ENCODE measurements at regions not wholly inside any gene's neighbourhood (a gene's known extent, or its start where the extent isn't known, plus 50 kb on each side); places are given as distances from the start of the nearest gene placed in this dataset.
A peak's percentile ranks its signal among the peaks of the same experiment; 100 is the strongest.
"Not testable (repeated sequence)": the region's sequence is repeated elsewhere in the genome, so short reads cannot be mapped to it uniquely, and the experiment has no call there.

DNA sequence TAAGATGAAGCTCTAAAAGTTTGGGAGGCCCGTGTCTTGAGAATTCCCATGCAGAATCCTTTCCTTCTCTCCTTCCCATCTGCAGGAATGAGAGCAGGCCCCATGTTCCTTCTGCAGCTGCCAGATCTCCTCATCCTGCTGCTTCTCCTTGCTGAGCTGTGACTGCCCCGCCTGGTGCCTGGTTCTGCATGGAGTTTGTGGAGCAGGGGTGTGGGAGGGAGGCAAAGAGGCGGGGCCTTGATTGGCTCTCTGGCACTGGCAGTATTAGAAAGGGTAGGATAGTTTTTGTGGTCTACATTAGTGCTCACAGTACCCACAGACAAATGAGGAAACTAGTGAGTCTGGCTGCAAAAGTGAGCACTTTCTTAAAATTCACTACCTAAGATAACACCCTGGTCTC is 91.1 kb upstream of the CLPB start:
- H3K27ac ChIP-seq (ENCODE audit: low read depth in 1 of 3, low read length in 2 of 3): no peak overlapping the region
- H3K9me3 ChIP-seq (ENCODE audit: control insufficient read depth in 2 of 2, insufficient read depth in 1 of 2, low read depth in 1 of 2, low read length in 1 of 2): no peaks in the 10 kb centered on the region
- no peaks in the 10 kb centered on the region for H3K36me3 ChIP-seq (ENCODE audit: control insufficient read depth in 3 of 3, insufficient read depth in 2 of 3, low read depth in 1 of 3, low read length in 3 of 3)
- WGBS, 3 donors: 63 to 69% (median 67%) methylated on average over 3 of the region's 3 CpGs
- no peaks in the 10 kb centered on the region for H3K4me1 ChIP-seq (ENCODE audit: control insufficient read depth in 3 of 3, insufficient read depth in 2 of 3, low read depth in 1 of 3, low read length in 2 of 3)
- no peaks in the 10 kb centered on the region for H3K27me3 ChIP-seq (ENCODE audit: control insufficient read depth in 3 of 3, insufficient read depth in 3 of 3, low read length in 3 of 3)
- FAIRE-seq: no peak
- no peak for DNase-seq
- H3K4me3 ChIP-seq (ENCODE audit: low read depth in 1 of 3, low read length in 3 of 3): no peak overlapping the region

DNA sequence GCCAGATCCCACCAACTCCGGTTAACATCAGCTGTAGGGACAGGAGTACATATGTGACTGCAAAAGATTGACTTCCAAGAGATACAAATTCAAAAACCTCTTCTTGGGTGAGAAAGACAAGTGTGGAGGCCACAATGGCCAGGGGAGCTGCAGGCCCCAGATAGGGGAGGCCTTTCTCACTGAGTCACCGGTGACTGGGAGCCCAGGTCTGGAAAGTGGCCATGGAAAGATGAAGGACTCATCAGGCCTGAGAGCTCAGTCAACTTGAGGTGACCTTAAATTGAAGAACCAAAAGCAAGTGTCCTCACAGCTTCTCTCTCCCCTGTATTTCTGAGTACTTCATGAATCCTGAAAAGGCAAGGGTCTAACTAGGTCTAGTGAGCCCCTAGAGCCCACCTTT is 90.4 kb upstream of the CLPB start:
- DNase-seq (no peak), FAIRE-seq (no peak)
- Histone ChIP-seq H3K4me1 (ENCODE audit: control insufficient read depth in 3 of 3, insufficient read depth in 2 of 3, low read depth in 1 of 3, low read length in 2 of 3) (peaks cover 0 to under 1% (median 0%) of the 10 kb centered on the region in 3 donors), H3K4me3 (ENCODE audit: low read depth in 1 of 3, low read length in 3 of 3) (no peak overlapping the region), H3K27me3 (ENCODE audit: control insufficient read depth in 3 of 3, insufficient read depth in 3 of 3, low read length in 3 of 3) (no peaks in the 10 kb centered on the region), H3K9me3 (ENCODE audit: control insufficient read depth in 2 of 2, insufficient read depth in 1 of 2, low read depth in 1 of 2, low read length in 1 of 2) (no peaks in the 10 kb centered on the region), H3K27ac (ENCODE audit: low read depth in 1 of 3, low read length in 2 of 3) (no peak overlapping the region), H3K36me3 (ENCODE audit: control insufficient read depth in 3 of 3, insufficient read depth in 2 of 3, low read depth in 1 of 3, low read length in 3 of 3) (no peaks in the 10 kb centered on the region)
- WGBS, 3 donors: 87 to 92% (median 90%) methylated on average over 2 of the region's 2 CpGs

DNA sequence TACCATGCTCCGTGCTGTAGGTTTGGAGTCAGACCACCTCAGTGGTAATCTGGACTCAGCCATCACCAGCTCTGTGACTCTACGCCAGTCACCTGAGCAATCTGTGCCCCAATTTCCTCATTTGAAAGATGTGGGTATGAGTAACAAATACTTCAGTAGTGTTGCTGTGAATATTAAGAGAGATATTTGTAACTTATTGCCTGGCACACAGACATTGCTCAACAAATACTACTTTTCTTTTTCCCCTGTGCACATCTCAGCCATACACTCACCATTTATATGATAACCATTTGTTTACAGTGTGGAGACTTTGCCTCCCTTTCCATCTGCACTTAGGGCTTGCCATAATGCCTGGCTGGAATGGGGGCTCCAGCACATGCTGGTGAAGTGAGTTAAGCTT is 89.7 kb upstream of the CLPB start:
- H3K9me3 ChIP-seq (ENCODE audit: control insufficient read depth in 2 of 2, insufficient read depth in 1 of 2, low read depth in 1 of 2, low read length in 1 of 2): no peaks in the 10 kb centered on the region
- H3K36me3 ChIP-seq (ENCODE audit: control insufficient read depth in 3 of 3, insufficient read depth in 2 of 3, low read depth in 1 of 3, low read length in 3 of 3): no peaks in the 10 kb centered on the region
- no peak overlapping the region for H3K27ac ChIP-seq (ENCODE audit: low read depth in 1 of 3, low read length in 2 of 3)
- FAIRE-seq: no peak
- WGBS, 3 donors: 91 to 98% (median 94%) methylated on average over 2 of the region's 2 CpGs
- no peak overlapping the region for H3K4me3 ChIP-seq (ENCODE audit: low read depth in 1 of 3, low read length in 3 of 3)
- DNase-seq: no peak
- no peaks in the 10 kb centered on the region for H3K27me3 ChIP-seq (ENCODE audit: control insufficient read depth in 3 of 3, insufficient read depth in 3 of 3, low read length in 3 of 3)
- peaks cover 0 to 3% (median 0%) of the 10 kb centered on the region in 3 donors for H3K4me1 ChIP-seq (ENCODE audit: control insufficient read depth in 3 of 3, insufficient read depth in 2 of 3, low read depth in 1 of 3, low read length in 2 of 3)

DNA sequence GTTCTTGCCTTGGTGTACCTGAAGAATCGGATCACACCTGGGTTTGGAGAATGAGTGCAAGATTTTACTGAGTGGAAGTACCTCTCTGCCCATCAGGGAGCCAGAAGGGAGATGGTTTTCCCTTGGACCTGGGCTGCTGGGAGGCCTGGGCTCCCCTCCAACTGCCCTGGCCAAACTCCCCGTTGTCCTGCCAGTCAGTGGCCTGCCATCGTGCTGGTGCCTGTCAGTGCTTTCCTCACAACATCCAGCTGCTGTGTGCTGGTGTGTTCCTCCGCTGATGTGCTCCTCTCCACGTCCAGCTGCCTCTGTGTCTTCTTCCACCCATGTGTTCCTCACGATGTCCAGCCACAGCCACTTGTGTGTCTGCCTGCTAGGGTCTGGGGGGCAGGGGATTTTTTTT is 87.9 kb upstream of the CLPB start:
- Histone ChIP-seq H3K27ac (ENCODE audit: low read depth in 1 of 3, low read length in 2 of 3) (no peak overlapping the region), H3K4me1 (ENCODE audit: control insufficient read depth in 3 of 3, insufficient read depth in 2 of 3, low read depth in 1 of 3, low read length in 2 of 3) (peaks cover 0 to 3% (median 0%) of the 10 kb centered on the region in 3 donors), H3K27me3 (ENCODE audit: control insufficient read depth in 3 of 3, insufficient read depth in 3 of 3, low read length in 3 of 3) (no peaks in the 10 kb centered on the region), H3K9me3 (ENCODE audit: control insufficient read depth in 2 of 2, insufficient read depth in 1 of 2, low read depth in 1 of 2, low read length in 1 of 2) (no peaks in the 10 kb centered on the region), H3K4me3 (ENCODE audit: low read depth in 1 of 3, low read length in 3 of 3) (no peak overlapping the region), H3K36me3 (ENCODE audit: control insufficient read depth in 3 of 3, insufficient read depth in 2 of 3, low read depth in 1 of 3, low read length in 3 of 3) (no peaks in the 10 kb centered on the region)
- FAIRE-seq (no peak), DNase-seq (no peak)
- 73 to 78% (median 74%) methylated on average over 6 of the region's 6 CpGs for WGBS, 3 donors

DNA sequence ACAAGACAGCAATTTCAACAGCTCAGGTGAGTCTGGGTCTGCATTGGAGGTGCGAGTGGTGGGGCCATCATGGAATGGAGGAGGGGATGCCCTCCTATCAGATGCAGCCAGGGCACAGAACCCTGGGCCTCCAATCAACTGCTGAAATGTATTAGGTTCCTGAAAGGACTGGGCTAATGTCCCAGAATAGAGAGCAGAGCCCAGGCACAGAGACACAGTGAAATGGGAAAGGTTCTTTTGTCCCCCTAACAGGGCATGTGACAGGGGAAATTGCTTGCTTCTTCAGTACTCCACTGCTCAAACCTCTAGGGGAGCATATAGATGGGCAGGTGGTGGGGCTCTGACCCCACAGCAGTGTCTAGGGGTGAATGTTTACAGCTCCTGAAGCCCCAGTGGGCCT is 87.3 kb upstream of the CLPB start:
- Histone ChIP-seq H3K27me3 (ENCODE audit: control insufficient read depth in 3 of 3, insufficient read depth in 3 of 3, low read length in 3 of 3) (no peaks in the 10 kb centered on the region), H3K9me3 (ENCODE audit: control insufficient read depth in 2 of 2, insufficient read depth in 1 of 2, low read depth in 1 of 2, low read length in 1 of 2) (no peaks in the 10 kb centered on the region), H3K27ac (ENCODE audit: low read depth in 1 of 3, low read length in 2 of 3) (no peak overlapping the region), H3K36me3 (ENCODE audit: control insufficient read depth in 3 of 3, insufficient read depth in 2 of 3, low read depth in 1 of 3, low read length in 3 of 3) (no peaks in the 10 kb centered on the region), H3K4me3 (ENCODE audit: low read depth in 1 of 3, low read length in 3 of 3) (no peak overlapping the region), H3K4me1 (ENCODE audit: control insufficient read depth in 3 of 3, insufficient read depth in 2 of 3, low read depth in 1 of 3, low read length in 2 of 3) (peaks cover 0 to 3% (median 0%) of the 10 kb centered on the region in 3 donors)
- no peak for FAIRE-seq
- WGBS, 3 donors: 92 to 97% (median 95%) methylated on average over 1 of the region's 1 CpG
- DNase-seq: no peak

DNA sequence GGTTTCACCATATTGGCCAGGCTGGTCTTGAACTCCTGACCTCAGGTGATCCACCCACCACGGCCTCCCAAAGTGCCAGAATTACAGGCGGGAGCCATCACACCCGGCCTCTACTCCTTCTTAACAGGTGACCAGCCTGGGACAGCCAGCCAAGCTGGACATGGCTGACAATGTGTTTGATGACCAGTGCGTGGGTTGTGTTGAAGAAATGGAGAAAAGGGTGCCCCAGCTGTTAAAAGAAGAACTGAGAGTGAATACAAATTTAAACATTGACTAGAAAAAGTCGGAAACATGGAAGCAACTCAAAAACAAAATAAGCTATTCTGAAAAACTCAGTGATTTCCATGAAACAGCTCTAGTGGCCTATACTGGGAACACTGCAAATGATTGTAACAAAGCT is 86.5 kb upstream of the CLPB start:
- H3K9me3 ChIP-seq (ENCODE audit: control insufficient read depth in 2 of 2, insufficient read depth in 1 of 2, low read depth in 1 of 2, low read length in 1 of 2): no peaks in the 10 kb centered on the region
- H3K27me3 ChIP-seq (ENCODE audit: control insufficient read depth in 3 of 3, insufficient read depth in 3 of 3, low read length in 3 of 3): no peaks in the 10 kb centered on the region
- no peaks in the 10 kb centered on the region for H3K36me3 ChIP-seq (ENCODE audit: control insufficient read depth in 3 of 3, insufficient read depth in 2 of 3, low read depth in 1 of 3, low read length in 3 of 3)
- H3K4me1 ChIP-seq (ENCODE audit: control insufficient read depth in 3 of 3, insufficient read depth in 2 of 3, low read depth in 1 of 3, low read length in 2 of 3): peaks cover 0 to 3% (median 0%) of the 10 kb centered on the region in 3 donors
- no peak overlapping the region for H3K27ac ChIP-seq (ENCODE audit: low read depth in 1 of 3, low read length in 2 of 3)
- WGBS, 3 donors: 86 to 89% (median 87%) methylated on average over 5 of the region's 5 CpGs
- no peak for DNase-seq
- H3K4me3 ChIP-seq (ENCODE audit: low read depth in 1 of 3, low read length in 3 of 3): no peak overlapping the region
- FAIRE-seq: no peak

DNA sequence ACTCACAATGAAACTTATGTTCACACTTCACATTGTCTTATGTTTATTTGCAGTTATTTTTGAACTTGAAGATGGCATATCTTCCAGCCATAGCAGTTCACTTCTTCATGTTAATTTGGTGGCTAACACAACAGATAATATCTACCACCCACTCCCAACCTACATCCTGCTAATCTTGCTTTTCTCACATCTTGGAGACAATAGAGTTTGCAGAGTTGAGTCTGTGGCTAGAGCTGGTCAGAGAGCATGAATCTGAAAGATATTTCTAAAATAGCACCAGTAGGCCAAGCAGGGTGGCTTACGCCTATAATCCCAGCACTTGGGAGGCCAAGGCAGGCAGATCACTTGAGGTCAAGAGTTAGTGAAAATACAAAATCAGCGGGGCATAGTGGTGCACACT is 85.6 kb upstream of the CLPB start:
- H3K27me3 ChIP-seq (ENCODE audit: control insufficient read depth in 3 of 3, insufficient read depth in 3 of 3, low read length in 3 of 3); H3K4me1 ChIP-seq (ENCODE audit: control insufficient read depth in 3 of 3, insufficient read depth in 2 of 3, low read depth in 1 of 3, low read length in 2 of 3); H3K27ac ChIP-seq (ENCODE audit: low read depth in 1 of 3, low read length in 2 of 3); FAIRE-seq; H3K9me3 ChIP-seq (ENCODE audit: control insufficient read depth in 2 of 2, insufficient read depth in 1 of 2, low read depth in 1 of 2, low read length in 1 of 2); H3K4me3 ChIP-seq (ENCODE audit: low read depth in 1 of 3, low read length in 3 of 3); H3K36me3 ChIP-seq (ENCODE audit: control insufficient read depth in 3 of 3, insufficient read depth in 2 of 3, low read depth in 1 of 3, low read length in 3 of 3): not testable (repeated sequence)
- 78 to 95% (median 78%) methylated on average over 2 of the region's 2 CpGs for WGBS, 3 donors
- DNase-seq: peak in 1 of 2 donors; percentile 6

DNA sequence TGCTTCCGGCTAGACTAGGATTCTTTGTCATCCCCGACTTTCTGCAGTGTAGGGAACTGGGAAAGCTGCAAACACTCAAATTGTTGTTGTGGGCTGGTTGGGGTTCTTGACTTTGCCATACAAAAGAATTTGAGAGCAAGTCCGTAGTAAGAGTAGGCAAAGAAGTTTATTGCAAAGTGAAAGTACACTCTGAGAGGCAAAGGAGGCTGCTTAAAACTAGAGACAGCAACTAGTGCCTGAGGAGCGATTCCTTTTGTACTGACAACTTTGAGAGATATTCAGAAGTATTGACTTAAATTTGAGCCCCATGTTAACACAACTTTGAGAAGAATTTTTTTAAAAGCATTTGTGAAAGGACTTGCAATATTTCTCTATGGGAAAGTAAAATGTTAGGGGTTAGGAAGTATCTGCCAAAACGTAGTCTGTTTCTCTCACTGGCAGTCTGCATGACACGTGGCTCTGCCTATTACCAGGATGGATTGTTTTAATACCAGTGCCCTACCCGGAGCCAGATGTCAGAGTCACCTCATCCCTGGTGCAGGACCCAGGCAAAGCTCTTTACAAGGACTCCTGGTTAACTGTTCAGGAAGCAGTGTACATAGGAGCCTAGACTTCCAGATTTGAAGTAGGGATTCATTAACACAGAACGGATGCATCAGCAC is 85.0 kb upstream of the CLPB start:
- WGBS, 3 donors: 32 to 39% (median 34%) methylated on average over 8 of the region's 8 CpGs
- DNase-seq: peak in 1 of 2 donors; percentile 18

DNA sequence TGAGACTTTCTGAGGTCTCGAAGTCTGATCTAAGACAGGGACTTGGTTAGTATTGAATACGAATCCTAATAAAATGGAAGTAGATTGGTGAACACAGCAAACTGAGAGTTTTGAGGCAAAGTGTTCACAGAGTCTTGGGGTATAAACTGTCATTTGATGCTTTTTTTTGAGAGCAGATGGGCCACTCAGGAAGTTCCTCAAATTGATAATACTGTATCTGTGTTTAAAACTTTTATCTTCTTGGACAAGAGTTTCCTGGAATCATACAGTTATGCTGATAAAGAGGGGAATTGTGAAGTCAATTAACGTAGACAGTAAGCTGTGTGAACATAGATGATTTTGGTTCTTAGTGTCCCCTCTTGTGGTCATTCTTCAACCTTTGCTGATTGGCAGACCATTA is 80.0 kb upstream of the CLPB start:
- peaks cover 2 to 23% of the 10 kb centered on the region in 2 donors for H3K9me3 ChIP-seq (ENCODE audit: control insufficient read depth in 2 of 2, insufficient read depth in 1 of 2, low read depth in 1 of 2, low read length in 1 of 2)
- no peaks in the 10 kb centered on the region for H3K36me3 ChIP-seq (ENCODE audit: control insufficient read depth in 3 of 3, insufficient read depth in 2 of 3, low read depth in 1 of 3, low read length in 3 of 3)
- no peaks in the 10 kb centered on the region for H3K27me3 ChIP-seq (ENCODE audit: control insufficient read depth in 3 of 3, insufficient read depth in 3 of 3, low read length in 3 of 3)
- H3K27ac ChIP-seq (ENCODE audit: low read depth in 1 of 3, low read length in 2 of 3): no peak overlapping the region
- no peak overlapping the region for H3K4me3 ChIP-seq (ENCODE audit: low read depth in 1 of 3, low read length in 3 of 3)
- FAIRE-seq: no peak
- no peaks in the 10 kb centered on the region for H3K4me1 ChIP-seq (ENCODE audit: control insufficient read depth in 3 of 3, insufficient read depth in 2 of 3, low read depth in 1 of 3, low read length in 2 of 3)
- DNase-seq: no peak
- WGBS, 3 donors: 81 to 83% (median 81%) methylated on average over 3 of the region's 3 CpGs

More for the DNA sequence above, 85.0 kb upstream of the CLPB start:
- Histone ChIP-seq H3K27me3 (ENCODE audit: control insufficient read depth in 3 of 3, insufficient read depth in 3 of 3, low read length in 3 of 3) (no peaks in the 10 kb centered on the region), H3K36me3 (ENCODE audit: control insufficient read depth in 3 of 3, insufficient read depth in 2 of 3, low read depth in 1 of 3, low read length in 3 of 3) (no peaks in the 10 kb centered on the region), H3K9me3 (ENCODE audit: control insufficient read depth in 2 of 2, insufficient read depth in 1 of 2, low read depth in 1 of 2, low read length in 1 of 2) (no peaks in the 10 kb centered on the region), H3K27ac (ENCODE audit: low read depth in 1 of 3, low read length in 2 of 3) (peak overlapping the region in 2 of 3 donors; percentile 50 to 53), H3K4me1 (ENCODE audit: control insufficient read depth in 3 of 3, insufficient read depth in 2 of 3, low read depth in 1 of 3, low read length in 2 of 3) (peaks cover 0 to 3% (median 0%) of the 10 kb centered on the region in 3 donors), H3K4me3 (ENCODE audit: low read depth in 1 of 3, low read length in 3 of 3) (no peak overlapping the region)
- FAIRE-seq: no peak

All from small intestine (tissue), 7 donors.